ENCODE measurements at regions not wholly inside any gene's neighbourhood (a gene's known extent, or its start where the extent isn't known, plus 50 kb on each side); places are given as distances from the start of the nearest gene placed in this dataset.

DNA sequence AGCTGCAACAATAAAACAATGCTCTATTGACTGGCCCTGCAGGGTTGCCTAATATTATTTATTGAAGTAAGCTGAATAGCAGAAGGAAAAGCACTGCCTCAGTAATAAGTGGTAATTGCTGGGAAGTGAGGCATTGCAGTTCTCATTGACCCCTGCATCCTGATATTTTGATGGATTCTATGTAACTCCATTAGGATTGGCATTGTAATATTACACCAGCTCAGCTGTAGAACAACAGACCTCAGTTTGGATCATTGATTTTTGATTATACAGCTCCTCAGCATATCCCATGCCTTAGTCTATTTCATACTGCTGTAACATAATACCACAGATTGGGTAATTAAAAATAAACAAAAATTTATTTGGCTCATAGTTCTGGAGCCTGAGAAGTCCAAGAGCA is 650.6 kb upstream of the SALL1 start:
- BruUV-seq (replicated peaks) = no TSS peak
- H3K4me1 ChIP-seq (ENCODE audit: control insufficient read depth, extremely low read depth, insufficient read depth, low read length) = no peaks in the 10 kb centered on the region
- TF ChIP-seq MAX (IDR thresholded peaks at IDR 0.05; ENCODE audit: insufficient read depth, insufficient read length) (no peak), FOS (IDR thresholded peaks at IDR 0.05; ENCODE audit: borderline replicate concordance, insufficient read depth, low read length) (no peak), MYC (IDR thresholded peaks at IDR 0.05; ENCODE audit: low read depth, low read length) (no peak), JUN (IDR thresholded peaks at IDR 0.05; ENCODE audit: borderline replicate concordance, insufficient read depth, insufficient read length, low read depth) (no peak), POLR2A (IDR thresholded peaks at IDR 0.05; ENCODE audit: low read depth, low read length) (no peak), EZH2 (IDR thresholded peaks at IDR 0.05; ENCODE audit: borderline replicate concordance, low read depth, low read length, severe bottlenecking) (no peak), GATA2 (IDR thresholded peaks at IDR 0.05; ENCODE audit: insufficient read depth, insufficient read length, low read depth, low read length) (no peak), POLR2AphosphoS5 (IDR thresholded peaks at IDR 0.05; ENCODE audit: insufficient read depth, low read depth, low read length) (no peak)
- TF ChIP-seq, protein P1, sequence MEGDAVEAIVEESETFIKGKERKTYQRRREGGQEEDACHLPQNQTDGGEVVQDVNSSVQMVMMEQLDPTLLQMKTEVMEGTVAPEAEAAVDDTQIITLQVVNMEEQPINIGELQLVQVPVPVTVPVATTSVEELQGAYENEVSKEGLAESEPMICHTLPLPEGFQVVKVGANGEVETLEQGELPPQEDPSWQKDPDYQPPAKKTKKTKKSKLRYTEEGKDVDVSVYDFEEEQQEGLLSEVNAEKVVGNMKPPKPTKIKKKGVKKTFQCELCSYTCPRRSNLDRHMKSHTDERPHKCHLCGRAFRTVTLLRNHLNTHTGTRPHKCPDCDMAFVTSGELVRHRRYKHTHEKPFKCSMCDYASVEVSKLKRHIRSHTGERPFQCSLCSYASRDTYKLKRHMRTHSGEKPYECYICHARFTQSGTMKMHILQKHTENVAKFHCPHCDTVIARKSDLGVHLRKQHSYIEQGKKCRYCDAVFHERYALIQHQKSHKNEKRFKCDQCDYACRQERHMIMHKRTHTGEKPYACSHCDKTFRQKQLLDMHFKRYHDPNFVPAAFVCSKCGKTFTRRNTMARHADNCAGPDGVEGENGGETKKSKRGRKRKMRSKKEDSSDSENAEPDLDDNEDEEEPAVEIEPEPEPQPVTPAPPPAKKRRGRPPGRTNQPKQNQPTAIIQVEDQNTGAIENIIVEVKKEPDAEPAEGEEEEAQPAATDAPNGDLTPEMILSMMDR (IDR thresholded peaks at IDR 0.05; ENCODE audit: extremely low read depth in 1 of 2, insufficient read depth in 1 of 2, low read depth in 1 of 2, low read length in 2 of 2) = no peak

More for the DNA sequence above, 650.6 kb upstream of the SALL1 start:
- Histone ChIP-seq H3K4me3 (replicated peaks in 1 of 3; ENCODE audit: insufficient read depth in 1 of 3, low read depth in 1 of 3, low read length in 3 of 3) (no peak overlapping the region), H3K36me3 (ENCODE audit: control insufficient read depth in 2 of 2, extremely low read depth in 1 of 2, insufficient read depth in 2 of 2, low read length in 2 of 2) (no peaks in the 10 kb centered on the region), H3K4me2 (ENCODE audit: insufficient read depth, low read length) (no peak overlapping the region), H3K27me3 (ENCODE audit: control insufficient read depth in 2 of 2, insufficient read depth in 2 of 2, low read length in 2 of 2) (no peaks in the 10 kb centered on the region), H3K9ac (replicated peaks; ENCODE audit: extremely low read depth, insufficient read depth, low read length) (no peak overlapping the region), H3K27ac (ENCODE audit: insufficient read depth, low read depth, low read length) (no peak overlapping the region), H4K20me1 (replicated peaks; ENCODE audit: control insufficient read depth, extremely low read depth, insufficient read depth, low read length) (no peaks in the 10 kb centered on the region), H3K9me1 (replicated peaks; ENCODE audit: control insufficient read depth, extremely low read depth, insufficient read depth, low read length) (no peaks in the 10 kb centered on the region), H2AFZ (ENCODE audit: low read depth, low read length) (no peak overlapping the region), H3K9me3 (replicated peaks; ENCODE audit: control insufficient read depth, insufficient read depth, low read length) (no peaks in the 10 kb centered on the region), H3K79me2 (ENCODE audit: control insufficient read depth, insufficient read depth, low read length) (no peaks in the 10 kb centered on the region)
- dilution Hi-C loops (cut with MboI; ENCODE audit: extremely low pct_ligation_motif_present, low sequenced_read_pairs) (no loop called here), intact Hi-C loops (cut with micrococcal nuclease) (no loop called here)
- CTCF ChIA-PET = no interaction called here
- FAIRE-seq (no peak), DNase-seq (ENCODE audit: low read depth, low spot score) (no peak)
- POLR2A ChIA-PET = no interaction called here

Data from endothelial cell of umbilical vein (primary cell).